ENCODE measurements at regions not wholly inside any gene's neighbourhood (a gene's known extent, or its start where the extent isn't known, plus 50 kb on each side); places are given as distances from the start of the nearest gene placed in this dataset.
A peak's percentile ranks its signal among the peaks of the same experiment; 100 is the strongest.

GRCh38 chr5:96088706-96089498, 127.3 kb upstream of the ELL2 start:
- Mint-ChIP-seq H3K4me3 (no peak overlapping the region), H3K36me3 (ENCODE audit: low read depth) (no peaks in the 10 kb centered on the region), H3K27me3 (ENCODE audit: low read depth, poor library complexity) (no peaks in the 10 kb centered on the region), H3K9me3 (no peaks in the 10 kb centered on the region), H3K27ac (peak overlapping the region; percentile 60), H3K4me1 (peaks cover 65% of the 10 kb centered on the region)
- no peak for DNase-seq
- no peak for TF ChIP-seq CTCF (IDR thresholded peaks at IDR 0.05)

GRCh38 chr5:96087939-96088338, 126.3 kb upstream of the ELL2 start:
- H3K4me1 Mint-ChIP-seq: peaks cover 66% of the 10 kb centered on the region
- DNase-seq: no peak
- no peaks in the 10 kb centered on the region for H3K9me3 Mint-ChIP-seq
- TF ChIP-seq CTCF (IDR thresholded peaks at IDR 0.05): no peak
- no peaks in the 10 kb centered on the region for H3K36me3 Mint-ChIP-seq (ENCODE audit: low read depth)
- H3K4me3 Mint-ChIP-seq: no peak overlapping the region
- peak overlapping the region; percentile 54 for H3K27ac Mint-ChIP-seq
- H3K27me3 Mint-ChIP-seq (ENCODE audit: low read depth, poor library complexity): no peaks in the 10 kb centered on the region

- TF ChIP-seq CTCF (IDR thresholded peaks at IDR 0.05): no peak
- no peak overlapping the region for H3K27ac Mint-ChIP-seq
- no peak for DNase-seq
- no peaks in the 10 kb centered on the region for H3K36me3 Mint-ChIP-seq (ENCODE audit: low read depth)
- H3K4me3 Mint-ChIP-seq: no peak overlapping the region
- peaks cover 65% of the 10 kb centered on the region for H3K4me1 Mint-ChIP-seq
- H3K27me3 Mint-ChIP-seq (ENCODE audit: low read depth, poor library complexity): no peaks in the 10 kb centered on the region
- H3K9me3 Mint-ChIP-seq: no peaks in the 10 kb centered on the region
These were observed 123.3 kb upstream of the ELL2 start for GRCh38 chr5:96084874-96085506.

GRCh38 chr5:96083361-96083881, 121.8 kb upstream of the ELL2 start:
- Mint-ChIP-seq H3K27me3 (ENCODE audit: low read depth, poor library complexity) (no peaks in the 10 kb centered on the region), H3K36me3 (ENCODE audit: low read depth) (no peaks in the 10 kb centered on the region), H3K27ac (peak overlapping the region; percentile 15), H3K4me1 (peaks cover 54% of the 10 kb centered on the region), H3K9me3 (no peaks in the 10 kb centered on the region), H3K4me3 (no peak overlapping the region)
- TF ChIP-seq CTCF (IDR thresholded peaks at IDR 0.05): no peak
- DNase-seq: no peak

GRCh38 chr5:96081276-96081858, 119.7 kb upstream of the ELL2 start:
- DNase-seq: no peak
- peaks cover 49% of the 10 kb centered on the region for H3K4me1 Mint-ChIP-seq
- no peaks in the 10 kb centered on the region for H3K36me3 Mint-ChIP-seq (ENCODE audit: low read depth)
- peaks cover 9% of the 10 kb centered on the region for H3K9me3 Mint-ChIP-seq
- no peak overlapping the region for H3K27ac Mint-ChIP-seq
- TF ChIP-seq CTCF (IDR thresholded peaks at IDR 0.05): no peak
- no peaks in the 10 kb centered on the region for H3K27me3 Mint-ChIP-seq (ENCODE audit: low read depth, poor library complexity)
- H3K4me3 Mint-ChIP-seq: no peak overlapping the region
